ENCODE measurements at regions not wholly inside any gene's neighbourhood (a gene's known extent, or its start where the extent isn't known, plus 50 kb on each side); places are given as distances from the start of the nearest gene placed in this dataset.

GRCh38 chr2:105592288-105592687 lies 152.4 kb upstream of the NCK2 start:
- Mint-ChIP-seq H3K9me3 (peaks cover 16 to 20% of the 10 kb centered on the region in 2 donors), H3K27ac (no peak overlapping the region), H3K36me3 (peaks cover 7 to 29% of the 10 kb centered on the region in 2 donors)
- ATAC-seq (no peak), DNase-seq (ENCODE audit: low spot score in 2 of 2) (no peak)

GRCh38 chr2:105590780-105591660 lies 153.7 kb upstream of the NCK2 start:
- peaks cover 16 to 21% of the 10 kb centered on the region in 2 donors for H3K9me3 Mint-ChIP-seq
- peaks cover 7 to 31% of the 10 kb centered on the region in 2 donors for H3K36me3 Mint-ChIP-seq
- H3K27ac Mint-ChIP-seq, result no peak overlapping the region
- no peak for DNase-seq (ENCODE audit: low spot score in 2 of 2)
- ATAC-seq, result peak in 1 of 2 donors; percentile 48

DNA sequence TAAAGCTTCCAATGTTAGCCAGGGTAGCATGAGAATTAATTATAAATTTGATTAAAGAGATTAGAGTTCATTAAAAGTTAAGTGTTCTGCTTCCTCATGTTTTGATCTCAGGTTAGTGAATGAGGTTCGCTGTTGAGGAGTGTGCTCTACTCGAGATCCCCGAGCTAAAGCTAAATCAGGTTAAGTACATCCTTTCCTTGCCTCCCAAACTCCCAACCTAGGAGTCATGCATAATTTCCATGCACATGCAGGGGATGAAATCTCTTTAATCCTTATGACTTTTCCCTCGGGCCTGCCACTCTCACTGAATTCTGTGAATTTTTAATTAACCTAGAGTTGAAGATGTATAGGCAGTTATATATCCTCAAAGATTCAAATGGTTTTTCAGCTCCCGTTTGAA lies 156.1 kb upstream of the NCK2 start:
- ATAC-seq (no peak), DNase-seq (ENCODE audit: low spot score in 2 of 2) (no peak)
- Mint-ChIP-seq H3K9me3 (peaks cover 16 to 27% of the 10 kb centered on the region in 2 donors), H3K27ac (no peak overlapping the region), H3K36me3 (peaks cover 7 to 36% of the 10 kb centered on the region in 2 donors)

DNA sequence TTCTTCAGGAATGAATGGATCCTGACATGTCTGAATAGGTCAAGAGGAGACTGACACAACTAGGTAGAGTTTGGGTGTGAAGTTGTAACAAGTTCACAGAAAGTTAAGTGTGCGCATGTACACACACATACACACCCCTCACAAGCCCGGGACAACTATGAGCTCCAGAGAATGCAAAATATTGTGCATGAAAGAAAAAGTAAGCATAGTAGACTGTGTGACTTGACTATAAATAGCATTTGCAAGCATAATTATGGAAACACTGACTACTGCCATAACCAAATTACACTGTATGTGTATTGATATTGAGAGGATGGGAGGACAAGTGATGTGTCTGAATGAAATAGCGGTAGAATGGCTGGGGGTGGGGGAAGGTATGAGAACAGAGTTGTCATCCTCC lies 157.1 kb upstream of the NCK2 start:
- Mint-ChIP-seq H3K27ac (no peak overlapping the region), H3K9me3 (peaks cover 16 to 27% of the 10 kb centered on the region in 2 donors), H3K36me3 (peaks cover 7 to 36% of the 10 kb centered on the region in 2 donors)
- DNase-seq (ENCODE audit: low spot score in 2 of 2), result no peak
- no peak for ATAC-seq

- ATAC-seq, result no peak
- H3K27ac Mint-ChIP-seq, result peak overlapping the region; percentile 27 to 62
- peaks cover 12 to 21% of the 10 kb centered on the region in 2 donors for H3K9me3 Mint-ChIP-seq
- no peak for DNase-seq (ENCODE audit: low spot score in 2 of 2)
- H3K36me3 Mint-ChIP-seq, result peaks cover 7 to 27% of the 10 kb centered on the region in 2 donors
Observed at GRCh38 chr2:105584435-105585010, 160.2 kb upstream of the NCK2 start.

DNA sequence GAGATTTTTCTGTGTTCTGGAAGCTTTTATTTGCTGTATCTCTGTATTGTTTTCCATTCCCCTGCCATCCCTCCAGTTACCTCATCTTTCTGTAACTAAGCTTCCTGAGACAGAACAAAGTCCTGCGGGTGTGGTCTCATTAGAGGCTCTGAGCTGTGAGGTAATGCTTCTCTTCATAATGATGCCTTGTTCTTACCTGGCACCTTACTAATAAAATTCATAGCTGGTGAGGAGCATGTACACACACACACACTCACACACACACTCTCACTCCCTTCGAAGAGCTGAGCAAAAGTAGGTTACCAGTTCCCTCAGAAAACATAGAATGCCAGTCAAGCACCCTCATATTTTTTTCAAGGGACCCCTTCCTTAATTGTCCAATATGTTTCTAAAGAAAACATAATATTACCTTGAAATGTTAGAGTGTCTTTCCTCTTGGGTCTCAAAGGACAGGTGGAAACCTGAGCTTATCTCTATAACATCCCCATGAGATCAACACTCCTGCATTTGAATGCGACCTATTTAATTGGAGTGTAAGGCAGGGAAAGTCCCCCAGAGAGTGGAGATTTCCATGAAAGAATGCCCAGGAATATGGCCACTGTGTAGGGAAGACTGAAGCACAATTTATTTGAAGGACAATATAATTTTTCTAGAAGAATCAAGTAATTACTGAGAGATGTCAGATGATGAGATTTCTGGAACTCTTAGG lies 161.6 kb upstream of the NCK2 start:
- no peak for ATAC-seq
- H3K27ac Mint-ChIP-seq, result peak overlapping the region in 1 of 2 donors; percentile 51
- H3K9me3 Mint-ChIP-seq, result peaks cover 6 to 15% of the 10 kb centered on the region in 2 donors
- peaks cover 7 to 14% of the 10 kb centered on the region in 2 donors for H3K36me3 Mint-ChIP-seq
- DNase-seq (ENCODE audit: low spot score in 2 of 2), result no peak

DNA sequence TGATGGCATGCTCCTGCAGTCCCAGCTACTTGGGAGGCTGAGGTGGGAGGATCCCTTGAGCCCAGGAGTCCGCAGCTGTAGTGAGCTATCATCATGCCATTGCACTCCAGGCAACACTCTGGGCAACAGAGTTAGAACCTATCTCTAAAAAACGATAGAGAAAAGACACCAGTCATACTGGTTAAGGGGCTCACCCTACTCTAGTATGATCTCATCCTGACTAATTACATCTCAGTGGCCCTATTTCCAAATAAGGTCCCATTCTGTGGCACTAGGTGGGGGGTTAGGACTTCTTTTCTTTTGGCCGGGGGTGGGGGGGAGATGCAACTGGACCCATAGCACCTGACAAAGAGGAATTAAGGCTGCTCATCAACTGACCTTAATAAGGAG lies 163.2 kb upstream of the NCK2 start:
- H3K36me3 Mint-ChIP-seq, result peaks cover 0 to 5% of the 10 kb centered on the region in 2 donors
- DNase-seq (ENCODE audit: low spot score in 2 of 2) (no peak), ATAC-seq (peak; percentile 77 to 93)
- H3K27ac Mint-ChIP-seq, result no peak overlapping the region
- peaks cover 0 to 6% of the 10 kb centered on the region in 2 donors for H3K9me3 Mint-ChIP-seq

DNA sequence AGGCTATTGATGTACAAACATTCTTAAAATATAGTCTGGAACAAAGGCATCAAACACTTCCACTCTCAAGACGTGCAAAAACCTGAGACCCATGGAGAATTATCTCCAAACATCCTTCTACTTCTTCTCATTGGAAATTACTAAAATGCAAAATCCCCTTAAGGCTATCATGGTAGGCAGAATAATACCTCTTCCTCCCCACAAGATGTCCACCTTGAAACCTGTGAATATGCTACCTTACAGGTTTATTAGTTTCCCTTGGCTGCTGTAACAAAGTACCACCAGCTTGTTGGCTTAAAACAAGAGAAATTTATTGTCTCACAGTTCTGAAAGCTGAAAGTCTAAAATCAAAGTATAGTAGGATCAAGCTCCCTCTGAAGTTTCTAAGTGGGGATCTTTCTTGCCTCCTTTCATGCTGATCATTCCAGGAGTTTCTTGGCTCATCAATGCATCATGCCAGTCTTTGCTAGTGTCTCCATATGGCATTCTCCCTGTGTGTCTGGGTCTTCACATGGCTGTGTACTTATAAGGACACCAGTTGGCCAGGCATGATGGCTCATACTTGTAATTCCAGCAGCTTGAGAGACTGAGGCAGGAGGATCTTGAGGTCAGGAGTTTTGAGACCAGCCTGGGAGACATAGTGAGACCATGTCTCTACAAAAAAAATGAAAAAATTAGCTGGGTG lies 163.7 kb upstream of the NCK2 start:
- DNase-seq (ENCODE audit: low spot score in 2 of 2) (no peak), ATAC-seq (no peak)
- Mint-ChIP-seq H3K9me3 (peaks cover 0 to 6% of the 10 kb centered on the region in 2 donors), H3K27ac (no peak overlapping the region), H3K36me3 (peaks cover 0 to 5% of the 10 kb centered on the region in 2 donors)

GRCh38 chr2:105580216-105580615 lies 164.5 kb upstream of the NCK2 start:
- Mint-ChIP-seq H3K9me3 (peaks cover 0 to 5% of the 10 kb centered on the region in 2 donors), H3K27ac (no peak overlapping the region), H3K36me3 (peaks cover 0 to 5% of the 10 kb centered on the region in 2 donors)
- DNase-seq (ENCODE audit: low spot score in 2 of 2) (no peak), ATAC-seq (no peak)

DNA sequence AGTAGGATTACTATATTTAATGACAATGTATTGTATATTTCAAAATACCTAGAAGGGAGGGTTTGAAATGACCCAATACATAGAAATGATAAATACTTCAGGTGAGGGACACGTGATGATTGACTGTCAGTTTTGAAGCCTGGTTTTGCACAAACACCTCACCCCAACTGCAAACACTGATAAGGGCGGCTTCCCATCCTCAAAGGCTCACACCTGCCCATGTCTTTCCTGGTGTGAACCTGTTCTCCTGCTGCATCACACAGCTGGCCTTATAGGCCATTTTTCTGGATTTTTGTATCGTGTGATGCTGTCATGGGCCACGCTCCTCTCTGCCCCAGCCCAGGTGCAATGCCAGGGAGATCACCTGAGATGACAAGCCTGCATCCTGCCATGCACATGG lies 166.5 kb upstream of the NCK2 start:
- H3K36me3 Mint-ChIP-seq, result no peaks in the 10 kb centered on the region
- H3K9me3 Mint-ChIP-seq, result no peaks in the 10 kb centered on the region
- H3K27ac Mint-ChIP-seq, result no peak overlapping the region
- ATAC-seq, result no peak
- DNase-seq (ENCODE audit: low spot score in 2 of 2), result peak in 1 of 2 donors; percentile 34

GRCh38 chr2:105577762-105578161 lies 166.9 kb upstream of the NCK2 start:
- Mint-ChIP-seq H3K9me3 (no peaks in the 10 kb centered on the region), H3K36me3 (no peaks in the 10 kb centered on the region), H3K27ac (no peak overlapping the region)
- DNase-seq (ENCODE audit: low spot score in 2 of 2), result no peak
- ATAC-seq, result no peak

- Mint-ChIP-seq H3K36me3 (no peaks in the 10 kb centered on the region), H3K27ac (peak overlapping the region; percentile 86), H3K9me3 (no peaks in the 10 kb centered on the region)
- peak in 1 of 2 donors; percentile 17 for DNase-seq (ENCODE audit: low spot score in 2 of 2)
- peak; percentile 53 to 72 for ATAC-seq
Observed at GRCh38 chr2:105576440-105577241, 168.1 kb upstream of the NCK2 start.

DNA sequence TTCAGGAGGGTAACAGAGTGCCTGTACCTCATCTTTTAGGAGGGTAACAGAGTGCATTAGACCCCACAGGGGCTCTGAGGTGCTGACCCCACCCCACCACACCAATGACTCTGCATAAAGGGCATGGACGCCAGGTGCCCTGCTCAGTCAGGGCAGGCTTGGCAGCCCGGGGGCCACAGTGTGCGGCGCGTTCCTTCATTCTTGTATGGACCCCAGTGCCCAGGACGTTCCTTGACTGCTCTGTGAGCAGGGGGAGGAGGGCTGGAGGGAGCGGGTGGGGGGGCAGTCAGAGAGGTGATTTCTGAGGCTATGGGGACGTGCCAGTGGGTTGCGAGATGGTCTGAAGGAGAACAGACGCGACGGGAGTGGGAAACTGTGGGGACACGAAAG lies 168.7 kb upstream of the NCK2 start:
- H3K27ac Mint-ChIP-seq, result peak overlapping the region in 1 of 2 donors; percentile 86

DNA sequence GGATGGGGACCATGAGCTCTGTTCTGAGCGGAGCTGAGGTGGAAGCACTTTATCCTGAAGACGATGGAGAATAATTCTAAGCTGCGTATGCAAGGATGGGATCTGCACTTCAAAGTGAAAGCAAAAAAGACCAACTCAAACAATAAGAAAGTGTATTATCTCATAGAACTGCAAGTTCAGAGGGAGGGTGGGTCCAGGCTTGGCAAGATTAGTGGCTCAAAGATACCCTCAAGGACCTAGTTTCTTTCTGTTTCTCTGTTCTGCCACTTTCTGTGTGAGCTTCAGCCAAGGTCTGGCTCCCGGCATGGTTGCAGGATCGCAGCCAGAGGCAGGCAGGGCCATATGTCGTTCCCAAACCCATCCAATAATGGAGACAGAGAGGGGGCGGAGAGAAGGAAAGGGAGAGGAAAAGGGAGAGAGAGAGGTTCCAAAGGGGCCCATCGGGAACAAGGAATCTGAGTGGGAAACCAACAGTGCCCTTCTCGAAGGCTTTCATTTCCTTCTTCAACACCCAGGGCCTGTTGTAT lies 169.2 kb upstream of the NCK2 start:
- no peak for DNase-seq (ENCODE audit: low spot score in 2 of 2)
- no peaks in the 10 kb centered on the region for H3K9me3 Mint-ChIP-seq
- no peak for ATAC-seq
- no peaks in the 10 kb centered on the region for H3K36me3 Mint-ChIP-seq
- peak overlapping the region in 1 of 2 donors; percentile 86 for H3K27ac Mint-ChIP-seq

More for the DNA sequence above, 168.7 kb upstream of the NCK2 start:
- no peak for DNase-seq (ENCODE audit: low spot score in 2 of 2)
- Mint-ChIP-seq H3K9me3 (no peaks in the 10 kb centered on the region), H3K36me3 (no peaks in the 10 kb centered on the region)
- peak in 1 of 2 donors; percentile 30 for ATAC-seq

DNA sequence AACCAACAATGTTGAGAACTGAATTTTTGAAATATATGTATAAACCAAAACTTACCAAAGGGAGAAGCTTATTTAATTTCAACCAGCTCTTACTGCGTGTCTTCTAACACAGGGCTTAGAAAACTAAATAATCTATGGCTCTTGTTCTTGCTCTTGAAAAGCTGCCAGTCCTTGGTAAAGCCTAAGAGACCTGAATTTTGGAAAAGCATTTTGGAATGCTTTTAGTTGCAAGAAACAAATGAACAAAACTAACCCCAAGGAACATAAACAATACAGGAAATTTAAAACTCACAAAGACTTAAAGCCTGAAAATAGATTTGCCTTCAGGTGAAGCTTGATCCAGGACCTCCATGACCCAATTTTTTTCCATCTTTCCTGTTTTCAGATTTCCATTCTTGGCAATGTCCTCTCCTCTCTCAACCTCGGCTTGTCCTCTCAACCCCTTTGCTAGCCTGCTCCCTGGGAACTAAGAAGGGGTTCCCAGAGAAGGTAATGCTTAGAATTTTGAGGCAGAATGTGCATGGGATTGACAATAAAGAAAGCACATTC lies 169.8 kb upstream of the NCK2 start:
- DNase-seq (ENCODE audit: low spot score in 2 of 2), result no peak
- ATAC-seq, result no peak
- H3K27ac Mint-ChIP-seq, result peak overlapping the region in 1 of 2 donors; percentile 86
- no peaks in the 10 kb centered on the region for H3K36me3 Mint-ChIP-seq
- no peaks in the 10 kb centered on the region for H3K9me3 Mint-ChIP-seq
